CD14-positive monocyte (primary cell): ENCODE measurements at regions not wholly inside any gene's neighbourhood (a gene's known extent, or its start where the extent isn't known, plus 50 kb on each side); places are given as distances from the start of the nearest gene placed in this dataset.

ENCODE experiments used
- DNase-seq, 3 donors: peaks; one replicate each; pipeline ENCODE4 v3.0.0-alpha.2; 2011 to 2022
- H2AFZ ChIP-seq: 2 replicates; pipeline ENCODE4 v1.6.0; 2012; ENCODE audit warnings: mild to moderate bottlenecking, low read depth, low read length, inconsistent platforms; ENCODE audit not compliant: insufficient read depth, poor library complexity, severe bottlenecking
- H3K27ac ChIP-seq, 2 donors: 1 replicate in 1 of 2; 2 replicates in 1 of 2; pipeline ENCODE4 v1.5.1; 2012 to 2013; ENCODE audit warnings: low read length in 2 of 2, control low read depth in 1 of 2, inconsistent platforms in 1 of 2, low read depth in 1 of 2, mild to moderate bottlenecking in 1 of 2
- H3K27me3 ChIP-seq, 2 donors: one replicate each; pipeline versions ENCODE4 v1.6.0 to v1.6.1; 2011 to 2013; ENCODE audit warnings: low read length in 2 of 2; ENCODE audit not compliant: control insufficient read depth in 2 of 2, insufficient read depth in 2 of 2
- H3K36me3 ChIP-seq, 2 donors: replicated peaks in 1 of 2; 1 replicate in 1 of 2; 2 replicates in 1 of 2; pipeline versions ENCODE4 v1.5.1 to v1.6.1; 2012 to 2013; ENCODE audit warnings: low read length in 2 of 2, control low read depth in 1 of 2, inconsistent platforms in 1 of 2, mild to moderate bottlenecking in 1 of 2; ENCODE audit not compliant: insufficient read depth in 2 of 2, control insufficient read depth in 1 of 2
- H3K4me1 ChIP-seq, 2 donors: 1 replicate in 1 of 2; 2 replicates in 1 of 2; pipeline versions ENCODE4 v1.5.1 to v1.6.1; 2012 to 2013; ENCODE audit warnings: low read length in 2 of 2, control low read depth in 1 of 2, inconsistent platforms in 1 of 2, mild to moderate bottlenecking in 1 of 2, moderate library complexity in 1 of 2; ENCODE audit not compliant: insufficient read depth in 2 of 2, control insufficient read depth in 1 of 2
- H3K4me2 ChIP-seq: replicated peaks from 2 replicates; pipeline ENCODE3; 2012; ENCODE audit warnings: low read length, moderate library complexity, mild to moderate bottlenecking; ENCODE audit not compliant: poor library complexity, severe bottlenecking; ENCODE audit errors: extremely low read depth
- H3K4me3 ChIP-seq, 3 experiments: fragments of 200-600 bp in 1 of 3; sonication (generic) in 1 of 3; replicated peaks in 1 of 3; 1 replicate in 2 of 3; 2 replicates in 1 of 3; pipeline ENCODE4 v1.5.1; 2011 to 2013; ENCODE audit warnings: low read length in 3 of 3, mild to moderate bottlenecking in 3 of 3, control low read depth in 2 of 3, low read depth in 2 of 3, inconsistent platforms in 1 of 3, moderate library complexity in 1 of 3
- H3K79me2 ChIP-seq: 2 replicates; pipeline ENCODE4 v1.6.0; 2012; ENCODE audit warnings: mild to moderate bottlenecking, control low read depth, inconsistent platforms, low read length, moderate library complexity; ENCODE audit not compliant: insufficient read depth
- H3K9ac ChIP-seq: 2 replicates; pipeline ENCODE4 v1.6.0; 2017; ENCODE audit warnings: low read length, mild to moderate bottlenecking; ENCODE audit not compliant: insufficient read depth, poor library complexity, severe bottlenecking
- H3K9me3 ChIP-seq, 2 donors: replicated peaks in 1 of 2; 1 replicate in 1 of 2; 2 replicates in 1 of 2; pipeline versions ENCODE4 v1.5.1 to v1.6.1; 2012 to 2013; ENCODE audit warnings: low read length in 2 of 2, control low read depth in 1 of 2; ENCODE audit not compliant: control insufficient read depth in 1 of 2, insufficient read depth in 1 of 2
- H4K20me1 ChIP-seq: 2 replicates; pipeline ENCODE4 v1.6.0; 2012; ENCODE audit warnings: mild to moderate bottlenecking, low read length, control low read depth, moderate library complexity; ENCODE audit not compliant: insufficient read depth
- H3K27ac Mint-ChIP-seq, 7 donors: one replicate each; pipeline ENCODE4 v1.8.0; 2020; ENCODE audit warnings: mild to moderate bottlenecking in 7 of 7, mixed read lengths in 7 of 7, moderate library complexity in 6 of 7, inconsistent platforms in 2 of 7
- H3K27me3 Mint-ChIP-seq, 3 donors: one replicate each; pipeline ENCODE4 v1.8.0; 2021 to 2022; ENCODE audit warnings: low read depth in 3 of 3, mild to moderate bottlenecking in 3 of 3, mixed read lengths in 3 of 3, moderate library complexity in 3 of 3, inconsistent platforms in 1 of 3
- H3K36me3 Mint-ChIP-seq, 2 donors: one replicate each; pipeline ENCODE4 v1.8.0; 2020; ENCODE audit warnings: mixed read lengths in 2 of 2, inconsistent platforms in 1 of 2, mild to moderate bottlenecking in 1 of 2
- H3K4me1 Mint-ChIP-seq: one replicate; pipeline ENCODE4 v1.8.0; 2020; ENCODE audit warnings: mild to moderate bottlenecking, mixed read lengths
- H3K4me3 Mint-ChIP-seq, 2 donors: one replicate each; pipeline ENCODE4 v1.8.0; 2020; ENCODE audit warnings: mild to moderate bottlenecking in 2 of 2, mixed read lengths in 2 of 2, moderate library complexity in 1 of 2
- H3K9me3 Mint-ChIP-seq, 7 donors: one replicate each; pipeline ENCODE4 v1.8.0; 2020 to 2022; ENCODE audit warnings: mixed read lengths in 7 of 7, mild to moderate bottlenecking in 6 of 7, moderate library complexity in 6 of 7, inconsistent platforms in 2 of 7
- WGBS: methylation state at CpG from one replicate; pipeline ENCODE4 v1.1.5; 2013; ENCODE audit warnings: missing lambda C conversion rate; ENCODE audit not compliant: insufficient coverage; 5-methylcytosine and 5-hydroxymethylcytosine counted together
- intact Hi-C, 2 donors: fragments of 100-400 bp; cut with micrococcal nuclease; formaldehyde crosslinking; loops; one replicate each; pipeline versions ENCODE4 v1.15.0 to v1.15.1; 2023
- TF ChIP-seq, protein P1 (sequence below): fragments of 200-600 bp; IDR thresholded peaks from one replicate; pipeline ENCODE4 v1.8.0; 2022; ENCODE audit warnings: antibody characterized with exemption, mild to moderate bottlenecking

DNA sequence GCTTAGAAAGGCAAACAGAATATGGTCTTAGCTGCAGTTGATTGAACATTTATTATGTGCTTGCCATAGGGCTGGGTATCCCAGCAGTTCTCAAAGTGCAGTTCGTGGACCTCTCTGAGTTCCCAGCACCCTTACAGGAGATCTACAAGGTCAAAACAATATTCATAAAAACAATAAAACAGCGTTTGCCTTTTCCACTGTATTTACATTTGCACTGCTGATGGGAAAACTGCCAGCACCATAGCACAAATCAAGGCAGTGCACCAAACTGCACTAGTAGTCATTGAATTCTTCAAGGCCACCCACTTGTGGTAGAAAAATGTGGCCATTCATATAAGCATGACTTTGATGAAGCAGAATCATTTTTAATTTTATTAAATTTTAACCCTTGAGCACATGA lies 128.1 kb downstream of the CCDC34 start:
- 77% methylated on average over 2 of the region's 2 CpGs for WGBS
- no peak for DNase-seq
- no peaks in the 10 kb centered on the region for H3K27me3 ChIP-seq
- Mint-ChIP-seq H3K36me3 (no peaks in the 10 kb centered on the region), H3K4me1 (no peaks in the 10 kb centered on the region), H3K27me3 (peaks cover 1 to 3% (median 2%) of the 10 kb centered on the region in 3 donors), H3K9me3 (peaks cover 0 to 7% (median 2%) of the 10 kb centered on the region in 7 donors), H3K4me3 (no peak overlapping the region), H3K27ac (no peak overlapping the region)
- no peaks in the 10 kb centered on the region for H3K9me3 ChIP-seq
- no peaks in the 10 kb centered on the region for H4K20me1 ChIP-seq
- TF ChIP-seq, protein P1, sequence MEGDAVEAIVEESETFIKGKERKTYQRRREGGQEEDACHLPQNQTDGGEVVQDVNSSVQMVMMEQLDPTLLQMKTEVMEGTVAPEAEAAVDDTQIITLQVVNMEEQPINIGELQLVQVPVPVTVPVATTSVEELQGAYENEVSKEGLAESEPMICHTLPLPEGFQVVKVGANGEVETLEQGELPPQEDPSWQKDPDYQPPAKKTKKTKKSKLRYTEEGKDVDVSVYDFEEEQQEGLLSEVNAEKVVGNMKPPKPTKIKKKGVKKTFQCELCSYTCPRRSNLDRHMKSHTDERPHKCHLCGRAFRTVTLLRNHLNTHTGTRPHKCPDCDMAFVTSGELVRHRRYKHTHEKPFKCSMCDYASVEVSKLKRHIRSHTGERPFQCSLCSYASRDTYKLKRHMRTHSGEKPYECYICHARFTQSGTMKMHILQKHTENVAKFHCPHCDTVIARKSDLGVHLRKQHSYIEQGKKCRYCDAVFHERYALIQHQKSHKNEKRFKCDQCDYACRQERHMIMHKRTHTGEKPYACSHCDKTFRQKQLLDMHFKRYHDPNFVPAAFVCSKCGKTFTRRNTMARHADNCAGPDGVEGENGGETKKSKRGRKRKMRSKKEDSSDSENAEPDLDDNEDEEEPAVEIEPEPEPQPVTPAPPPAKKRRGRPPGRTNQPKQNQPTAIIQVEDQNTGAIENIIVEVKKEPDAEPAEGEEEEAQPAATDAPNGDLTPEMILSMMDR: no peak
- H2AFZ ChIP-seq: no peak overlapping the region
- no peaks in the 10 kb centered on the region for H3K79me2 ChIP-seq
- H3K9ac ChIP-seq: no peak overlapping the region
- no peak overlapping the region for H3K4me2 ChIP-seq
- H3K36me3 ChIP-seq: no peaks in the 10 kb centered on the region
- no peak overlapping the region for H3K27ac ChIP-seq
- intact Hi-C loops: no loop called here
- no peak overlapping the region for H3K4me3 ChIP-seq
- H3K4me1 ChIP-seq: no peaks in the 10 kb centered on the region

DNA sequence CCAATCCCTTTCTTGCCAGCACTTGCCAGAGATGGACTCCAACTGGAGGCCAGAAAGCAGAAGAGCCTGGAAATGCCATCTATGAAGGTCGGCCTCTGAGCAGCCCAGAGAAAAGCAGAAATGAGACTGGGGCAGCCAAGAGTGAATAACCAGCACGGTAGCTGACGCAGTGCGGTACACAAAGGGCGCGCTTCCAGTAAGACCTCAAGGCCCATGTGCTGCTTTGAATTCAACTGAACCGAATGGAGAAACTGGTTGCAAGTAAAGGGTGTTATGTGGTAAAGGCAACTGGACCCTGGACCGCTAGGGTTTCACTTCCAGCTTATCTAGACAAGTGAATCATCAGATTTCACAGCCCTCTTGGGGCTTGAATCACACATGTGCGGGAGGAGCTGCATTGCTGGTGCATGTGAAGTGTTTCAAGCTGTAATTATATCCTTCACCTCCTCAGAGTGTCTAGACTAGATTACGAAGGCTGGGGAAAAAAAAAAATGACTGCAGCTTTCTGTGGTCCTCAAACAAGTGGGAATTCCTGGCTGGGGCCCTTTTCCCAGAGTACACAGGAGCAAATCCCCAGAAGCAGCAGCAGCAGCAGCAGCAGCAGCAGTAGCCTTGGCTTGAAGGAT lies 128.9 kb downstream of the CCDC34 start:
- H3K79me2 ChIP-seq: no peaks in the 10 kb centered on the region
- WGBS: 81% methylated on average over 5 of the region's 10 CpGs
- H2AFZ ChIP-seq: no peak overlapping the region
- H3K36me3 Mint-ChIP-seq: no peaks in the 10 kb centered on the region
- no peak overlapping the region for H3K4me3 ChIP-seq
- no peak overlapping the region for H3K27ac Mint-ChIP-seq
- H3K27me3 ChIP-seq: no peaks in the 10 kb centered on the region
- no peaks in the 10 kb centered on the region for H3K9me3 ChIP-seq
- H3K4me2 ChIP-seq: no peak overlapping the region
- no peak overlapping the region for H3K27ac ChIP-seq
- DNase-seq: peak in 1 of 3 donors; percentile 5
- H3K4me3 Mint-ChIP-seq: no peak overlapping the region
- H3K27me3 Mint-ChIP-seq: peaks cover 1 to 2% (median 2%) of the 10 kb centered on the region in 3 donors
- intact Hi-C loops: no loop called here
- no peaks in the 10 kb centered on the region for H4K20me1 ChIP-seq
- H3K9ac ChIP-seq: no peak overlapping the region
- peaks cover 0 to 9% (median 2%) of the 10 kb centered on the region in 7 donors for H3K9me3 Mint-ChIP-seq
- no peaks in the 10 kb centered on the region for H3K4me1 ChIP-seq
- H3K36me3 ChIP-seq: no peaks in the 10 kb centered on the region
- TF ChIP-seq, protein P1: no peak
- H3K4me1 Mint-ChIP-seq: no peaks in the 10 kb centered on the region
